Embryonic facial prominence (tissue), 1 donor: ENCODE measurements at regions not wholly inside any gene's neighbourhood (a gene's known extent, or its start where the extent isn't known, plus 50 kb on each side); places are given as distances from the start of the nearest gene placed in this dataset.

Experiments
- DNase-seq: peaks from one replicate; pipeline ENCODE4 v3.0.0-alpha.2; 2016; ENCODE audit errors: extremely low spot score

DNA sequence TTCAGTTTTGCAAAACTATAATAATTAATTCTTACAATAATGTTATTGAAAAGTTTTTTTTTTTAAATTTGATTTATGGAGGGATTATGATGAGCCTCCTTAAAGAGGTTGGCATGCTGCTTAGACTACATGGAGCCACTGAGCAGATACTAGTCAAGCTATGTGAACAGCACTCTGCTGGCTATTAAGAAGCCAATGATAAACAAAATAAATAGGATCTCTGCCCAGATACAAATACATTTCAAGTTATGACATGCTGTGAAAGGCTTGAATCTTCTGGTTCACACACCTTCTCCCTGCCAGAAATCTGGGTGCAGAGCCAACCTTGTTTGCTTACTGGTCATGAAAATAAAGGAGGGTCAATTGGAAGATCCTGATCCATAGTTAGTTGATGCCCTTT is 107.4 kb upstream of the NAV3 start:
- no peak for DNase-seq

DNA sequence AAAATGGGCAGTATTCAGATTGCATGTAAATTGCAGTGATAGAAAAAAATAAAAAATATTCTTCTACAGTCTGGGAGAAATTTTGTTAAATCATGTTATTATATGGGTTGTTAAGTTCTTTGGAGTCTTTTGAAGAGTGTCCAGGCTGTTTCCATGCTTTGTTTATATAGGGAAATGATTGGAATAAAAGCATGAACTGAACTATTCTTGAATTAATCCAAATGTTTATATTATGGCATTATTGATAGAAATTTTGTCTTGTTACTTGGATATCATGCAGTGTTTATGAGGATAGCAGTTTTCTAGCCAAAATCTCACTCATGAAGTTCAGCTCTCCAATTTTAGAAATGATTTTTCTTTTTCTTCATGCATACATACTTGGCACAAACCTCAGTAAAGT is 108.2 kb upstream of the NAV3 start:
- DNase-seq = no peak

DNA sequence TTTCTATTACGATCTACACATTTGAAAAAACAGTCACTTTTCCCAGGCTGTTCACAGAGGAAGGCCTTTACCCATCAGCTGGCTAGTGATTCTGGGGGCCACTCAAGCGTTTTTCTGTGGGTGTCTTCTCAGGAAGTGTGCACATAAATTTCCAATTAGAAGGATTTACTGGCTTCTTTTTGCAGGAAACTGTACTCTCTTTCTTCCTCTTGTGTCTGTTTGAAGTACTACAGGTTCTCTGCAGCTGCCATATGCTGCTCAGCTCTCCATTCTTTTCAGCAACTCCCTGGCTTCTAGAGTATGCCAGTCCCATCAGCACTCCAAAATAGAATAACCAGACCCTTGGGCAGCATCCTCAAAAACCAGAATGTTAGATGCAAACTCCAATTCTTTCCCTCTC is 110.4 kb upstream of the NAV3 start:
- DNase-seq = no peak

DNA sequence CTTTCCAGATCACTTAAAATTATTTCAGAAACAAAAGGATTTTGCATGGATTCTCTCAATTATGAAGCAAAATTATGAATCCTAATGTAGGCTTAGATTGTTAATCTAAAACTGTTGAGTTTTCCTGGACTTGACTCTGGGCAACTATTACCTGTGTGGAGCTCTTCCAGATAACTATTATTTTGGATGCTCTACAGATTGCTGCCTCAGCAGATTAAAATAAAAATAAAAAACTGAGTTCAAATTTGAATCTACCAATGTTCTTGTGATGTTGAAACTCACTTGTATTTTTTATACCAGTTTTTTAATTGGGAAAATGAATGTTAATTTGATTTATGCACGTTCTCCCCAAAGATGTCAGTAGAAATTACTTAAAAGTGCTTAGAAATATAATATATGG is 120.5 kb upstream of the NAV3 start:
- no peak for DNase-seq

DNA sequence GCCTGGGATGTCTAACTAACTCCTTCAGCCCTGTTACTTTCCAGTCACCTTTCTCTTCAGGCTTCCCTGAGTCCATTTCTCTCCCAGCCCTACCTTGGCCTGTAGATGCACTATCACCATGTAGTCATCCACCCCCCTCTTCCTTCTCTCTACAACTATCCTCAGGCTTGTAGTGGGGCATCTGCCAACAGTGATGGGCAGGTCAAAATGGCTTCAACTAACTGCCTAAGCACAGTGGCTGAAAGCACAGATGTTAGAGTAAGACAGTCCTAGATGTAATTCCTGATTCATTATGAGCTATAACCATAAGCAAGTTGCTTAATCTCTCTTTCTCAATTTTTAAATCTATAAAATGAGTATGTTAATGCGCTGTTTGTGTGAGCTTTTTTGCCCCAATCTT is 133.6 kb upstream of the NAV3 start:
- no peak for DNase-seq

DNA sequence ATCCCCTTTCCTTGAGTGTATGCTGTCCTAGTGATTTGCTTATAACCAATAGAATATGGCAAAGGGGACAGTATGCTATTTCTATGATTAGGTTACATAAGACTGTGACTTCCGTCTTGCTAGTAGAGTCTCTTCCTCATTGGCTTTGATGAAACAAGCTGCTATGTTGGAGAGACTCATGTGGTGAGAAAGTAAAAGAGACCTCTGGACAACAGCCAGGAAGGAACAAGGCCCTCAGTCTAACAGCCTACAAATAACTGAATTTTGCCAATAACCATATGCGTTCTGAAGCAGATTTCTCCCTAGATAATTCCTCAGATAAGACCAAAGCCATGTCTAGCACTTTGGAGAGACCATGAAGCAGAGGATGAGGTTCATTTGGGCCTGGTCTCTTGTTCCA is 134.5 kb upstream of the NAV3 start:
- no peak for DNase-seq

DNA sequence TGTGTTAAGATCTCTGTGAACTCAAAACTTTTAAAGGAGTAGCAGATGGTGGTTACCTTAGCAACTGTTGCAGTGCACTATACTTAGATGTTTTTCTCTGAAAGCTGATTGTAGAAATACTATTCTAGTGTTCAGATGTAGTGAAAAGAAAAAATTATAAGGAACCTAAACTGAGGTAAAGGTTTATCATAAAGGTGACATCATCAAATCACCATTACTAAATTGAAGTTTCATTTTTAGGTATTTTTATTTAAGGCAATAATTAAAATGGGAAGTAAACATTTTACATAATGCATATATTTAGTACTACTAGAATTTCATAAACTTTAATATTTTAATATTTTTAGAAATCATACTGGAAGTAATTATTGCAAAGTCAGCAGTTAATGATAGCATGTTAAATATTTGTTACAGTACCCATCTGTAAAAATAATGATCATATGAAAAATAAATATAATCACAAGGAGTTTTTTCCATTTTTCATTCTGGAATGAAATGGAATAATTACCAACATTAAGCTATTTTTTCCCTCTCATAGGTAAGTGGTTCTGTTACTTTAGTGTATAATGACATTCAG is 141.1 kb upstream of the NAV3 start:
- DNase-seq = no peak

DNA sequence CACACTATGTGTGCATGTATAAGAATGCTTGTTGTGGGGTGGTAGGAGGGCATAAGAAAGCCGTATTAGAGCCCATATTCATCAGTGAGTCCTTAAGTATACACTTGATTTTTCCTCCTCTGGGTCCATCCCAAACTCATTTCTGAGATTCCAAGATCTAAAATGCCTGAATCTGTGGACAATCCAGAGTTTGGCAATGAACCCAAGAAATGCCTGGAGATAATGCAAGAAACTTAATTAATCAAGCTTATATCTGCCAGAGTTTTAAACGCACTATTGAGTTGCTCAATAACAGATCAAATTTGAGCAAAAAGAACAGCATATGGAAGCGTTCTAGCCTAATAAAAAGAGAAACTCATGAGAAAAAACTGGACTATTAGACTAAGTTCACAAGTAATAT is 143.4 kb upstream of the NAV3 start:
- DNase-seq = no peak

DNA sequence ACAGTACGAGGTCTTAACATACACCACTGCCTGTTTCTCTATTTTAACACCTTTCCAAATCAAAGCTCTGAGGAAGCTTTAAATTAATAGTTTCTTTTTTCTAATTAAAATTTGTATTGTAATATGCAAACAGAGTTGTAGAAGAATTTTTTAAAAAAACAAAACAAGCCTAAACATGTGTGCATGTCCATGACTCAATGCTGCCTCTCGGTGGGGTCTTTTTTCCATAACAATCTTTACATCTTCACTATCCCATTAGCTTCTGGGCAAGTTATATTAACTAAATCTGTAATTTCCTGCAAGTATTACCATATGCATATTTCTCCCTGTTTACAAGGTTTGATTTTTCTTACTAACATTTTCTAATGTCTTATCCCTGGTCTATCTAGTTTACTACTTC is 143.9 kb upstream of the NAV3 start:
- no peak for DNase-seq

DNA sequence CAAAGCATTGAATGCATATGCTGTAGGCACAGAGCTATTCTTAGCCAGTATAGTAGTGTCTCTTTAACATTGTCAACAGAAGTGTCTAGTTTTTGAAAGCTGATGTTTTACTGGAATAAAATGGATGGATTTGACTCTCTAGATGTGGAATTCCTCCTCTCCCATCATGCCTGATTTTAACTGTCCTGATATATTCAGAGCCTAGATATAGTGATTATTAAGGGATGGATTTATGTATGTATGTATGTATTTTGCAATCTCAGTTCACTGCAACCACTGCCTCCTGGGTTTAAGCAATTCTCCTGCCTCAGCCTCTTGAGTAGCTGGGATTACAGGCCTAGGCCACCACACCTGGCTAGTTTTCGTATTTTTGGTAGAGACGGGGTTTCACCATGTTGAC is 144.8 kb upstream of the NAV3 start:
- no peak for DNase-seq

DNA sequence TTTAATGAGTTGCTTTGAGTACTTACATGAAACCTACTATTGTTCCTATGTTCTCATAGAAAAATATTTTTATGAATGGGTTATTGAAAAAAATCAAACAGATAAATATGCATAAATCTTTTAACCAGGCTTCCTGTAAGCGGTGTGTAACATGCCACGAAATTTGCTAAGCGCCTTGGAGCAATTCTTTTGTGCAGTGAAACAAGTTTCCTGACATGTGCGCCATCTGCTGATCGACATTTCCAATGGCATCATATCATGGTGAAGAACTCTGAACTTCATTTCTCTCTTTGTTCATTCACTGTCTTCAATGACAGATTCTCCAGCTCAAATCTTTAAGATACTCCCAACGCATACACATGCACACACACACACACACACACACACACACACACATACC is 145.6 kb upstream of the NAV3 start:
- peak; percentile 64 for DNase-seq

DNA sequence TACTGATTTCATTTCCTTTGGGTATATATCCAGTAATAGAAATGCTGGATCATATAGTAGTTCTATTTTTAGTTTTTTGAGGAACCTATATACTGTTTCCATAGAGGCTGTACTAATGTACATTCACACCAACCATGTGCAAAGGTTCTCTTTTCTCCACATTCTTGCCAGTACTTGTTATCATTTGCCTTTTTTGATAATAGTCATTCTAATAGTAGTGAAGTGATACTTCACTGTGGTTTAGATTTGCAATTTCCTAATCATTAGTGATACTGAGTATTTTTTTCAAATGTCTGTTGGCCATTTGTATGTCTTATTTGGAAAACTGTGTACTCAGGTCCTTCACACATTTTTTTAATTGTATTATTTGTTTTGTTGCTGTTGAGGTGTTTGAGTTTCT is 148.2 kb upstream of the NAV3 start:
- DNase-seq = no peak

DNA sequence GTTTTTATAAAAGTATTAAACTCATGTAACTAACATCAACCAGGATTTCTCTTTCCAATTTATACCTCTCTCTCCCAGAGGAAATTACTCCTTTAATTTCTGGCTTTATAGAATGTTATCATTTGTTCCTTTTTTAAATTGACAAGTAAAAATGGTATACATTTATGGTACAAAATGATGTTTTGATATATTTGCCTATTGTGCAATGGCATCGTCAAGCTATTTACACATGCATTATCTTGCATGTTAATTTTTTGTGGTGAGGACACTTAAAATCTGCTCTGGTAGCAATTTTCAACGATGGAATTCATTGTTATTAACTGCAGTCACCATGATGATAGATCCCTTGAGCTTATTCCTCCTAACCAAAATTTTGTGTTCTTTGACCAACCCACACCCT is 149.0 kb upstream of the NAV3 start:
- DNase-seq = no peak

DNA sequence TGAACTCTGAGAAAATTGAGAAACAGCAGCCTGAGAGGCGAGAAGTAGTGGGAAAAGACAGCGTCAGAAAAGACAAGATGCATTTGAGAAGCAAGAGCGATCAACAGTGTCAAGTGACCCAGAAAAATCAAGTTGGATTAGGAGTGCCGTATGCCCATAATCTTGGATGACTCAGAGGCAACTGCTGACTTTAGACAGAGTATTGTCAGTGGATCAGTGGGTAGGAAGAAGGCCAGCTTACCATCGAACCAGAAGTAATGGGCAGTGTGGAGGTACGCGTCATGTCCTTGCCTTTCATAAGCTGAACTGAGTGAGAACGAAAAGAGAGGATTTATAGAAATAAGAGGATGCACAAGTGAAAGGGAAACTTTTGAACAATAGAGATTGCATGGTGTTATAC is 151.0 kb upstream of the NAV3 start:
- DNase-seq = no peak

DNA sequence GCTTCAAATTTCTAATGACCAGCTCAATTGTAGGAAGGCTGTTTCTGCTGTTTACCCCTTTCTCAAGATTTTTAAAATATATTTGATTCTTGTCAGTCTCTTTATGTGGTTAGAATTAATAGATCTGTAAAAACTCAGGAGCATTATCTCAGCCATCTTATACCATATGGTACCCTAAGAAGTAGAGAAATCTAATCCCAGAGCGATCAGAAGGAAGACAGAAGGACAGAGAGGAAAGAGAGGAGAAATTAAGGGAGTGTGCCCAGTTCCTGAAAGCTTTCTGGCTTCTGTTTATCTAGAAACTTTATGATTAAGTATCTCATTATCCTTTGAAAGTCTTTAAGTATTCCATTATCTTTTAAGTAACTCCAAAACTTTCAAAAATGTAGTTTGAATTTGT is 152.1 kb upstream of the NAV3 start:
- DNase-seq = no peak

DNA sequence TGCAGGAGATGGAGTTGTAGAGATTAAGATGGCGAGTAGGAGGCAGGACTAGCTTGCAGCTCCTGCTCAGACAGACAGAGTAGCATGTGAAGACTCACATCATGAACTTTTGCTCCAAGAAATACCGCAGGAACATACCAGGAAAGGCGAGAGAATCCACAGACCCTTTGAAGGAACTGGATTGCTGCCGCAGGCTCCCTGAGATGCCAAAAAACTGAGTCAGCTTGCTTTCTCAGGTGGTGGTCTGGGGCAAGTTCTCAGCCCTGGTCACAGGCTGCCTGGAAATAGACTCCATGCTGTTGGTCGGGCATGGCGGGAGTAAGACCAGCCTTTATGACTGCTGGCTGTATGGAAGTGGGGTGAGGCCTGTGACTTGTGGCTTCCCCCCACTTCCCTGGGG is 163.6 kb upstream of the NAV3 start:
- no peak for DNase-seq

DNA sequence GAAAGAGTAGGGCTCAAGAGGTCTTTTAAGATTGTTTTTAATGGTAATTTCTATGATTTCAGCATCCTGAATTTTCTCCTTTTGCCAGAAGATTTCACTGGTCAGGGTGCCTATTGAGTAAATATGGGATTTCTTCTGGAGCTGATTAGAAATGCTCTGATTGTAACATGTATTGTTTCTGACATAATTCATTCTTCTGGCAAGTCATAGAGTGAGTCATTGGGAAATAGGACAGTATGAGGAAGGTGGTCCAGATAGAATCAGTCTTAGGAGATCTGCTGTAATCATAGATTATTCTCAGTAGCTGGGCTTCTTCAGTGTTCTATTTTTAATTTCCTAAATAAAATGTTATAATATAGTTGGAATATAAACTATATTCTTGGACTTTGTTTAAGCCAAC is 182.0 kb upstream of the NAV3 start:
- DNase-seq = no peak

DNA sequence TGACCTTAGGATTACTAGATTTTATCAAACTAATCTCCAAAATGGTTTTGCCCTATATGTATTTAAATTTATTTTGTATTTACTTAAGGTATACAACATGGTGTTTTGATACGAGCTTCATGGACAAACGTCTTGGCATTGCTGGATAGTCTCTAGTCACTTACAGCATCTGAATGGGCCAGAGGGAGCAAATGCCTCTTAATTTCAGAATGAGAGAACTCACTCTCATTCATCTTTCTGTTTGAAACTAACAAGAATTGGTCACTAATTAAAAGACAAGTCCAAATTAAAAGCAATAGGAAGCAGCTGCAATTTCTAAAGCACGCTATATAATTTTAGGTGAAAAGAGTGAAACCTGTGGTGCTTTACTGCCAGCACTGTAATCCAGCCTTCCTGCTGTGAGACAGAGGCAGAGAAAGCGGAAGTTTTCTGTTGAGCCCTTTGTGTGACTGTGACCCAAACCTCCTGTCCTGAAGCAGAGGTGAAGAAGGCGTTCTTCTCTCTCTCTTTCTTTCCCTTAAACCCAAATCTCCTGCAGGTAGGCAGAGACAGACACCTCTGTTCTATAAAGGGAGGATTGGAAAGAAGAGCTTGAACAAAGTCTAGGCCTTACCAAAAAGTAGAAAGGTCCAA is 184.6 kb upstream of the NAV3 start:
- no peak for DNase-seq

DNA sequence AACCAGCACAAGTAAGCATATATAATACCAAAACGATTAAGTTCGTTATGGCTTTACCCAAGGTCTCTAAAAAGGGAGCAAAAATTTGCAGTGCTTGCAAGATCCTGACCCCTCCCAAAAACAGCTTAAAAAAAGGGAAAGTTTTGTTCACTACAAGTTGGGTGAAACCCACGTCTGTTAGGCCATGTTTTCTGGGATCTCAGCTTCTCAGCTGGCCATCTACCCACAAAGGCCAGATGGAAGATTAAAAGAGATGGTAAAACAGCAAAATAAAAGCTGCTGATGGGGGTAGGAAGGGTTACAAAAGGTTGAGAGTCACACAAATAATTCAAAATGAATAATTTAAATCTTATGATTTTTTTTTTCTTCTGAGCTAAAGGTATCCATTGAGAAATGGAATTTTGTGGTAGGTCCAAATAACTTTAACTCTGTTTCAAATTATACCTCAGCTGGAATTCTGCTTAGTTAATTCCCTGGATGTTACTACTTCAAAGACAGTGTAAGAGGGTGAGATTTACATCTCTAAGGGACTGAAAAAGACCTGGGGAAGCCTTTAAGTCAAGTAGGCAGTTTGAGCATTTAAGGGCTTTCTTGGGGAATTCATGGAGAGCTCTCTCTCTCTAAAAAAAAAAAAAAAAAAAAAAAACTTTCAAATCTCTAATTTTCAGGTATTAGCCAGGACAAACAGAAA is 185.6 kb upstream of the NAV3 start:
- DNase-seq = no peak

DNA sequence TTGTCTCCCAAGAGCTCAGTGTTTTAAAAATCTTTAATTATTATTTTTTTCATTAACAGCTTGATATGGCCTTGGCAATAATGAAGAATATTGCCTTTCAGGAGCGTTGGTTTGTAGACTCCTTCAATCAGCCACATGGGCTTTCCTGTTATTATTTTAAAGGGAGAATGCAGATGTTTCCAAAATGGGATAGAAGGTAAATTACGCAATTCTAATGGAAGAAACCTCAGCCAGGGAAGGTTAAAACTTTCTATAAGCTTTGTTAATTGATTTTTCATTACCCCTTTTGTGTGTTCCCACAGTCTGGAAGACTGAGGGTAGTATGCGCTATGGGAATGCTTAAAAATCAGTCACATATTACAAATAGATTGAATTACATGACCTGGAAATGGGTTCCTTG is 188.4 kb upstream of the NAV3 start:
- no peak for DNase-seq

DNA sequence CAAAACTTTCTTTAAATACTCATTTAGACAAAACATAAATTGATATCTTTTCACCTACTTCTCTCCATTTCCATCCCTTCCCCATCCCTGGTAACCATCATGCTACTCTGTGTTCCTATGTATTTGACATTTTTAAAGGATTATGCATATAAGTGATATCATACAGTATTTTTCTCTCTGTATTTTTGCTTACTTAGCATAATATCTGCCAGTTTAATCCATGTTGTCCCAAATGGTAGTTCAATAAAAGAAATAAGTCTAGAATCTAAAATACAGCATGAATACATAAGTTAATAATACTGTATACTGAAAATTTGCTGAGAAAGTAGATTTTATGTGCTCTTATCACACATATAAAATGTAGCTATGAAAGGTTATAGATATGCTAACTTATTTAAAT is 190.3 kb upstream of the NAV3 start:
- DNase-seq = no peak

DNA sequence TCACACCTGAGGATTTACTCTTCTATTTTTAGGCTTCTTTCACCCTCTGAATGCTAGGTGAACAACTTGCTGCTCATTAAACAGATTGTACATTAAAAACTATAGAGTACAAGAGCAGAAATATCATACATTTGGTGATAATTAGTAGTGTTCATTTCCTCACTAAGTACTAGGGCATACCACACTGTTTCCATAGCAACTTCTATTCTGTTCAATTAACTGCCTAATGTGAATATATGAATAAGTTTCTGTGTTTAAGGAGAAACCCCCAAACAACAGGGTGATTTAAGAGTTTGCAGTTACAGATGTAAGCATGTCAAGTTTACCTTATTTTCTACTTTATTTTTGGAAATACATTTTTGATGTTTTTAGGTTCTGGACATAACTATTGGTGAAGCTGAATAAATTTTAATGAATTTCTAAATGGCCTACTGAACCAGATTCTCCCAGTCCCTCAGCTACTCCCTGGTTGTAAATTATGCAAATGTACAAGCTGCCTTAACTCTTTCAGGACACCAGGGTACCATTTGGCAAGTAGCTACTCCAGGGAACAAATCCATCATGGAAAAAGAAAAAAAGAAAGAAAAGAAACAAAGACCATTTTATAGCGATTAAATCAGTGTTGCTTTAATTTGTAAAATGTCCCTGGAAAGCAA is 199.8 kb upstream of the NAV3 start:
- DNase-seq = no peak

DNA sequence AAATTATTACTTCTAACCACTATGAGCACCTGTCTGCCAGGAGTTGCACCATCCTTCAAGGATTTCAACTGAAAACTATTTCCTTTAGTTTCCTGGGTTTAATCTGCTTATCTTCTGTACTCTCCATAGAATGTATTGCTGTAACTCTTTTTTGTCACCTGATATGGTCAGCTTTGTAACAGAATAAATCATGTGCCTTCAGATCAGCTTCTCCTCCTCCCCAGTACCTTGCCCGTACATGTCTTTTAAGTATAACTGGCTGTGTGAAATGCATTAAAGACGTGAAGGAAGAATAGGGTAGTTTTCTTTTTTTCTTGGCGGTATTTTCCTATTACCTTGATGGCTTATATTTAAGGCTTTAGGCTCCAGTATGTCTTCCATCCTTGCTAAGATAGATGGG is 200.3 kb upstream of the NAV3 start:
- DNase-seq = no peak
